Uterus (tissue), 3 donors: ENCODE measurements at regions not wholly inside any gene's neighbourhood (a gene's known extent, or its start where the extent isn't known, plus 50 kb on each side); places are given as distances from the start of the nearest gene placed in this dataset.
A peak's percentile ranks its signal among the peaks of the same experiment; 100 is the strongest.
"Not testable (repeated sequence)": the region's sequence is repeated elsewhere in the genome, so short reads cannot be mapped to it uniquely, and the experiment has no call there.

Experiments
- DNase-seq, 2 donors: peaks; one replicate each; pipeline ENCODE4 v3.0.0-alpha.2; 2019 to 2020
- H3K27ac ChIP-seq, 2 donors: fragments of 200-600 bp; sonication (generic); 1 replicate in 1 of 2; 2 replicates in 1 of 2; pipeline ENCODE4 v1.5.1; 2016 to 2018
- H3K27me3 ChIP-seq, 2 donors: fragments of 200-600 bp; sonication (generic); one replicate each; pipeline ENCODE4 v1.5.1; 2018 to 2019; ENCODE audit warnings: control low read depth in 1 of 2
- H3K36me3 ChIP-seq, 2 donors: fragments of 200-600 bp; sonication (generic); one replicate each; pipeline ENCODE4 v1.5.1; 2019; ENCODE audit warnings: control low read depth in 1 of 2
- H3K4me1 ChIP-seq, 2 donors: fragments of 200-600 bp; sonication (generic); one replicate each; pipeline ENCODE4 v1.5.1; 2018 to 2019; ENCODE audit warnings: control low read depth in 1 of 2
- H3K4me3 ChIP-seq, 2 donors: fragments of 200-600 bp; sonication (generic); 1 replicate in 1 of 2; 2 replicates in 1 of 2; pipeline ENCODE4 v1.5.1; 2018 to 2019; ENCODE audit warnings: mild to moderate bottlenecking in 1 of 2
- H3K9me3 ChIP-seq, 2 donors: fragments of 200-600 bp; sonication (generic); one replicate each; pipeline ENCODE4 v1.5.1; 2019; ENCODE audit warnings: control low read depth in 1 of 2
- POLR2A ChIP-seq, 2 donors: fragments of 450-650 bp; IDR thresholded peaks; one replicate each; pipeline ENCODE4 v1.6.1; 2016; ENCODE audit warnings: antibody characterized with exemption in 2 of 2, mild to moderate bottlenecking in 1 of 2, moderate library complexity in 1 of 2
- intact Hi-C: fragments of 100-400 bp; cut with DNase I; formaldehyde crosslinking; loops from one replicate; pipeline ENCODE4 v1.15.1; 2023; ENCODE audit warnings: low total_unique reads
- TF ChIP-seq, protein P1 (sequence below), 4 experiments: fragments of 200-600 bp in 2 of 4; fragments of 450-650 bp in 2 of 4; sonication (generic) in 2 of 4; IDR thresholded peaks; one replicate each; pipeline ENCODE4 v1.5.1; 2016 to 2019; ENCODE audit warnings: antibody characterized with exemption in 4 of 4, mild to moderate bottlenecking in 2 of 4, moderate library complexity in 1 of 4
- donor health status: DM: yes; HTN: yes; CAD: no.

DNA sequence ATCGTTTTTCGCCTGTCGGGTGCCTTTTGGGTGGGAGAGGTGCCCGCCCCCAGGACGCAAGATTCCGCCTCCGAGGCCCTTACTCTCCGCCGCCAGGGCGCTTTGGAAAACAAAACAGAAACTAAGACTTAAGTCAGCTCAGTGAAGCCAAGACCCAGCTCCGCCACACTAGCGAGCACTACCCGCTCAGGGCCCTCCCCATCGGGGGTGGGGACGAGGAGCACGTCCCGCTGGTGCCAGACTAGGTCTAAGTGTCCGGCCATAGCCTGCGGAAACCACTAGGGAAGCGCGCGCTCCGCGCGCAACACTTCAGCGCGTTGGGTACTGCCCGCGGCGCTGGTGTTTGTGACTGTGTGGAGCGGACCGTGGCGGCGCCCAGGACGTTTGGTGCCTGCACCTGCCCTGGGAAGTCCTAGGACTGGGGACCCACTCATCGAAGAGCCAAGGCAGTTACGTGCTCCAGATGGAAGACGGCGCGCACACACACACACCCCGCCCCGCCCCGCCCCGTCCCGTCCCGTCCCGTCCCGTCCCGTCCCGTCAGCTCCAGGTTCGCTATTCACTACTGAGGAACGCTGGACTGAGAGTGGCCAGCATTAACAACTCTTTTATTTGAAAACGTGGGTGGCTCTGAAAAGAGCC lies 57.6 kb upstream of the BOLA1 start:
- DNase-seq, H3K9me3 ChIP-seq, intact Hi-C loops, H3K4me1 ChIP-seq, H3K27me3 ChIP-seq, H3K4me3 ChIP-seq, H3K36me3 ChIP-seq, H3K27ac ChIP-seq: not testable (repeated sequence)

DNA sequence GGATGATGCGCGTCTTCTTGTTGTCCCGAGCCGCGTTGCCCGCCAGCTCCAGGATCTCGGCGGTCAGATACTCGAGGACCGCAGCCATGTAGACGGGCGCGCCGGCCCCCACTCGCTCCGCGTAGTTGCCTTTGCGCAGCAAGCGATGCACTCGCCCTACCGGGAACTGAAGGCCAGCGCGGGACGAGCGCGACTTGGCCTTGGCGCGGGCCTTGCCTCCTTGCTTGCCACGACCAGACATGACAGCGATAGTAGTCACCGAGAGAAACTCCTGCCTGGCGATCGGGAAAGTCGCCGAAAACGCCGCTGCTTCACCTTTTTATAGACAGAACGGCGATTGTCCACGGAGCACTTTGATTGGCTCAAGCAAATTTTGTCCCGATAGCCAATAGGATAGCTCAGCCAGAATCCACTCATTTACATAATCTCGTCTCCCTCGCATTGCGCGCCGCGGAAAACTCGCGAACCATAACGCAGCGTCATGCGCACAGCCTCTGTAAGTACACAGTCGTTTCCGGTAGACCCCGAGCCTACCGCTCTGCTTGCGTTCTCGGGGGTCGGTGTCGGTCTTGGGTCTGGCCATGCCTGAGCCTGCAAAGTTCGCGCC lies 56.8 kb upstream of the BOLA1 start:
- H3K9me3 ChIP-seq, intact Hi-C loops, H3K4me3 ChIP-seq, H3K36me3 ChIP-seq, DNase-seq, H3K4me1 ChIP-seq, H3K27me3 ChIP-seq, H3K27ac ChIP-seq: not testable (repeated sequence)

DNA sequence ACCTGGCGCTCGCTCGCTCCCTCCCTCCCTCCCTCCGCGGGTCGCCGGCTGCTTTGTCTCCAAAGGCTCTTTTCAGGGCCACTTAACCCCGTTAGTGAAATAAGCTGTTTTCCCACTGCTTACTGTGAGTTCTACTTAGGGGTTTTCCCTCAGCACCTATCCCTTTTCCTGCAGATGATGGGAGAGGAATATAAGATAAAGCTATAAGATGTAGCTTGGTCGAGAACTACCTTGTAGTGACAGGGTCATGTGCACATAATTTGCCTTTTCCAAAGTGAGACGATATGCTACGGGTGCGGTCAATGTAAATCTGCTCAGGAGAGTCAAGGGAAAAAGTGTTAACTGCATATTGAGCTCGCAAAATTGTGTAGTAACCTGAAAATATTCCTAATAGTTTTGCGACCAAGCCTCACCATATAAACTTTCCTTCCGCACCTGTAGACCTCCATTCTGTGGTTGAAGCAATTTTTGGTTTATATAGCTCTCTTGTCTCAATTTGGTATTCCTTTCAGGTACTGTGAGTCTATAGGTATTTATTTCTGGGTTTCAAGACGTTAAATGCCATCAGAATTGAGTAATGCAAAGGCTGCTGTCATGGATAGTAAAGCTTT lies 55.8 kb upstream of the BOLA1 start:
- intact Hi-C loops: no loop called here
- Histone ChIP-seq H3K27me3 (no peaks in the 10 kb centered on the region), H3K4me1 (peaks cover 0 to 10% of the 10 kb centered on the region in 2 donors), H3K27ac (peak overlapping the region; percentile 78 to 84), H3K36me3 (no peaks in the 10 kb centered on the region), H3K4me3 (peak overlapping the region; percentile 42 to 47), H3K9me3 (no peaks in the 10 kb centered on the region)
- TF ChIP-seq POLR2A (IDR thresholded peaks at IDR 0.05): no peak
- TF ChIP-seq, protein P1, sequence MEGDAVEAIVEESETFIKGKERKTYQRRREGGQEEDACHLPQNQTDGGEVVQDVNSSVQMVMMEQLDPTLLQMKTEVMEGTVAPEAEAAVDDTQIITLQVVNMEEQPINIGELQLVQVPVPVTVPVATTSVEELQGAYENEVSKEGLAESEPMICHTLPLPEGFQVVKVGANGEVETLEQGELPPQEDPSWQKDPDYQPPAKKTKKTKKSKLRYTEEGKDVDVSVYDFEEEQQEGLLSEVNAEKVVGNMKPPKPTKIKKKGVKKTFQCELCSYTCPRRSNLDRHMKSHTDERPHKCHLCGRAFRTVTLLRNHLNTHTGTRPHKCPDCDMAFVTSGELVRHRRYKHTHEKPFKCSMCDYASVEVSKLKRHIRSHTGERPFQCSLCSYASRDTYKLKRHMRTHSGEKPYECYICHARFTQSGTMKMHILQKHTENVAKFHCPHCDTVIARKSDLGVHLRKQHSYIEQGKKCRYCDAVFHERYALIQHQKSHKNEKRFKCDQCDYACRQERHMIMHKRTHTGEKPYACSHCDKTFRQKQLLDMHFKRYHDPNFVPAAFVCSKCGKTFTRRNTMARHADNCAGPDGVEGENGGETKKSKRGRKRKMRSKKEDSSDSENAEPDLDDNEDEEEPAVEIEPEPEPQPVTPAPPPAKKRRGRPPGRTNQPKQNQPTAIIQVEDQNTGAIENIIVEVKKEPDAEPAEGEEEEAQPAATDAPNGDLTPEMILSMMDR (IDR thresholded peaks at IDR 0.05): no peak
- no peak for DNase-seq

DNA sequence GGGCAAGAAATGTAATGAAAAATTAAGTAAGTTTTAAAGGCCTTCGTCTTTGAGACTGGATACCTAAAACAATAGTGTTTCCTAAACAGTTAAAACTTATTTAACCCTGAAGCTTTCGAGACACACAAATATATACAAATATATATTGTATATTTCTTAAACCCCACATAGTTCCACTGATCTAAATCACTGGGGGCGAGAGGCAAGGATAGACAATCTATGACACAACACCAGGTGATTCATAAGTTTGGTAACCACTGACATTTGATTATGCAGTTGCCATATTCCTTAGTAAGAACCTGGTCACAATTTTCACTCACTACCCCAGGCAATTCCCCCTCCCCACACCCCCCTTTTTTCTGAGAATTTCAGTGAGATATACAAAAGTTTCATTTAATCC lies 55.3 kb upstream of the BOLA1 start:
- intact Hi-C loops: no loop called here
- DNase-seq: no peak
- Histone ChIP-seq H3K4me1 (peaks cover 0 to 12% of the 10 kb centered on the region in 2 donors), H3K4me3 (peak overlapping the region; percentile 42 to 47), H3K9me3 (no peaks in the 10 kb centered on the region), H3K36me3 (no peaks in the 10 kb centered on the region), H3K27ac (peak overlapping the region; percentile 78 to 84), H3K27me3 (no peaks in the 10 kb centered on the region)
- TF ChIP-seq POLR2A (IDR thresholded peaks at IDR 0.05): no peak
- TF ChIP-seq, protein P1 (IDR thresholded peaks at IDR 0.05): no peak

DNA sequence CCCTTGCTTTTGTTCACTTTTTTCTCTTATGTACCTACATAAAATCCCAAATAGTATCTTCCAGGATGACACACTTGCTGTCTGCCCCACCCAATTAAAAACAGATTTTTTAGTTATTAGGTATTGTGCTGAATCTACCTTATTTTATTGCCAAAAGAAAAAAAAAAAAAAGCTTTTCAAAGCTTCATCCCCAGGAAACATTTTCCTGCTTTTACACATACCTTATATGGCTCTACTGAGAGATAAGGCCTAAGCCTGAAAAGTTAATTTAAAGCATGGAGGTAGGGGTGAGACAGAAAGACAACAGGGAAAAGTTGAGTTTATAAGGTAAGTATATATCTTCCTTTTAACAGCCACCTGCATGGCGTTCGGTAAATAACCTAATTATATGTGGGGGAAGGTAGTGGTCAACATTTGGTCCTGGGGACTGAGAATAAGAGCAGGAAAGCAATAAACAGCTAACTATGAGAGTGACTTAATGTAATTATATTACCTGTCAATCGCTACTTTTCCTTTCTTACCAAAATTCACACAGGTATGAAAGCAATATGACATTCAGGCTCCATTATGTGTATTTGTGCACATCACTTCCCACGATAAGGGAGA lies 54.6 kb upstream of the BOLA1 start:
- H3K27ac ChIP-seq: peak overlapping the region; percentile 78 to 84
- DNase-seq: no peak
- TF ChIP-seq, protein P1 (IDR thresholded peaks at IDR 0.05): no peak
- TF ChIP-seq POLR2A (IDR thresholded peaks at IDR 0.05): no peak
- no peaks in the 10 kb centered on the region for H3K27me3 ChIP-seq
- peaks cover 0 to 18% of the 10 kb centered on the region in 2 donors for H3K4me1 ChIP-seq
- intact Hi-C loops: no loop called here
- no peaks in the 10 kb centered on the region for H3K36me3 ChIP-seq
- H3K9me3 ChIP-seq: no peaks in the 10 kb centered on the region
- no peak overlapping the region for H3K4me3 ChIP-seq

DNA sequence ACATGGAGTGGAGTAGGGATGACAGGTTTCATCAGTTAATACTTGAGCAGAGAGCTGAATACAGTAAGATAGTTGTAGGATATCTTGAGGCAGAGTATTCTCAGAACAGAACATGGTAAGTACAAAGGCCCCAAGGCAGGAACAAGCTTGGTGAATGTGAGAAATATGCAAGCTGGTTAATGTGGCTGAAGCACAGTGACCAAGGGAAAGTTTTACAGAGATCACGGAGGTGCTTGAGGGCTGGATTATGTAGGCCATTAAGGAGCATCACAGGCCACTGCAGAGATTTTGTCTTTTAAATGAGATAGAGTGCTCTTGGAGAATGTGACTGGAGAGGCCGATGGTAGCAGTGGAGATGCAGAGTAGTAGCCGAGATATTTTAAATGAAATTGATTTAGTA lies 54.0 kb upstream of the BOLA1 start:
- intact Hi-C loops: no loop called here
- Histone ChIP-seq H3K36me3 (no peaks in the 10 kb centered on the region), H3K27ac (peak overlapping the region; percentile 78 to 84)

More for the DNA sequence above, 54.0 kb upstream of the BOLA1 start:
- no peak for DNase-seq
- Histone ChIP-seq H3K4me3 (no peak overlapping the region), H3K27me3 (no peaks in the 10 kb centered on the region), H3K9me3 (no peaks in the 10 kb centered on the region), H3K4me1 (peaks cover 0 to 18% of the 10 kb centered on the region in 2 donors)
- TF ChIP-seq POLR2A (IDR thresholded peaks at IDR 0.05): no peak
- TF ChIP-seq, protein P1 (IDR thresholded peaks at IDR 0.05): no peak
